Epithelial cell of esophagus (primary cell): ENCODE measurements at regions not wholly inside any gene's neighbourhood (a gene's known extent, or its start where the extent isn't known, plus 50 kb on each side); places are given as distances from the start of the nearest gene placed in this dataset.
A peak's percentile ranks its signal among the peaks of the same experiment; 100 is the strongest.
"Not testable (repeated sequence)": the region's sequence is repeated elsewhere in the genome, so short reads cannot be mapped to it uniquely, and the experiment has no call there.

ENCODE experiments used
- DNase-seq: peaks from one replicate; pipeline ENCODE4 v3.0.0; 2010; ENCODE audit warnings: low read depth
- H3K4me3 ChIP-seq: 2 replicates; pipeline ENCODE4 v1.5.1; 2011; ENCODE audit warnings: mild to moderate bottlenecking, low read length, control low read depth
- CTCF ChIP-seq: IDR thresholded peaks from 2 replicates; pipeline ENCODE4 v1.5.1; 2011; ENCODE audit warnings: low read depth, mild to moderate bottlenecking, low read length, control low read depth, inconsistent platforms; ENCODE audit not compliant: insufficient read depth; ENCODE audit errors: missing control alignments

GRCh38 chr13:46498650-46499049, 54.3 kb upstream of the LRCH1 start:
- H3K4me3 ChIP-seq, result no peak overlapping the region
- no peak for DNase-seq
- no peak for TF ChIP-seq CTCF

GRCh38 chr13:46496086-46496485, 56.9 kb upstream of the LRCH1 start:
- no peak for DNase-seq
- TF ChIP-seq CTCF, result no peak
- no peak overlapping the region for H3K4me3 ChIP-seq

- TF ChIP-seq CTCF, result no peak
- H3K4me3 ChIP-seq, result no peak overlapping the region
- no peak for DNase-seq
Observed at GRCh38 chr13:46495651-46496050, 57.3 kb upstream of the LRCH1 start.

GRCh38 chr13:46495066-46495465, 57.9 kb upstream of the LRCH1 start:
- no peak overlapping the region for H3K4me3 ChIP-seq
- TF ChIP-seq CTCF, result no peak
- no peak for DNase-seq

GRCh38 chr13:46492946-46493345, 60.0 kb upstream of the LRCH1 start:
- TF ChIP-seq CTCF, result peak; percentile 65
- DNase-seq, result peak; percentile 54
- H3K4me3 ChIP-seq, result no peak overlapping the region

- no peak for TF ChIP-seq CTCF
- DNase-seq, result no peak
Observed at GRCh38 chr13:46491641-46492040, 61.3 kb upstream of the LRCH1 start.

GRCh38 chr13:46490713-46491112, 62.3 kb upstream of the LRCH1 start:
- DNase-seq, H3K4me3 ChIP-seq: not testable (repeated sequence)

More at GRCh38 chr13:46491641-46492040, 61.3 kb upstream of the LRCH1 start:
- H3K4me3 ChIP-seq, result no peak overlapping the region

GRCh38 chr13:46490129-46490528, 62.8 kb upstream of the LRCH1 start:
- no peak for TF ChIP-seq CTCF
- no peak for DNase-seq
- H3K4me3 ChIP-seq, result no peak overlapping the region
